Activated CD4-positive, alpha-beta T cell treated with anti-CD3 and anti-CD28 coated beads, Interleukin-10, Interleukin-2, amounts not matched to agents 100 ng/mL and 50 ng/mL, durations not matched to agents 16 hours and 8 hours (primary cell): ENCODE measurements at regions not wholly inside any gene's neighbourhood (a gene's known extent, or its start where the extent isn't known, plus 50 kb on each side); places are given as distances from the start of the nearest gene placed in this dataset.

Source experiments
- DNase-seq: peaks from one replicate; pipeline ENCODE4 v3.0.0-alpha.2; 2020

DNA sequence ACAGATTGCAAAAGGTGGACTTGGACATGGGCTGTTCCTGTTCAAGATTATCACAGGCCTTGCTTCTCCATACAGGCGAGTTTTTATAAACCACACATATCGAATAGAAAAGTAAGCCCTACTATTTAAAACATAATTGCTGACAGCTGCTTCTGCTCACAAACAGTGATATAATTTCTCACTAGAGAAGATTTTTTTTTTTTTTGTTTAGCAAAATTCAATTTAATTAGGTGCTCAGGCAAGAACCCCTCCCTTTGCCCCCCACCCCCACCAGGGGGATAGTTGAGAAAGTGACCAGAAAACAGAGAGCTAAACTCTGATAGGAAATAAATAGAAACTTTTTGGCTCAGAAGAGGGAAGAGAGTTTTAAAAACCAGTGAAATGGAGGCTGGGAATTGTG is 132.8 kb upstream of the CRY1 start:
- DNase-seq, result no peak

GRCh38 chr12:107228076-107228475 is 134.7 kb upstream of the CRY1 start:
- DNase-seq, result no peak

DNA sequence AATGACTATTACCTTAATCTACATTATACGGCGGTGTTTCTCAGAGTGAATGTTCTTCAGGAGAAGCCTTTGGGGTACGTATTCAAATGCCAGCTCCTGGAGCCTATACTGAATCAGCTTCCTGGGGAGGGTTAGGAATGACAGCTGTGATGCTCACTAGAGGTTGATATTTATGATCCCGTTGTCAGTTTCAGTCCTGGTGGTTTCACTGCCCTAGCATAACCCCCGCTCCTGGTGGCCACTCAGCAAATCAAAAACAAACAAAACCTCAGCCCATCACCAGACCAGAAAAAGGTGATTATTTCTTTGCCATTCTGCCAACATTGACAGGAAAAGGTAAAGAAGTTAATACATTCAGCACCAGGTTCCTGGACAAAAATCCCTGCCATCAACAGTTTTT is 136.5 kb upstream of the CRY1 start:
- no peak for DNase-seq

GRCh38 chr12:107231303-107231702 is 138.0 kb upstream of the CRY1 start:
- no peak for DNase-seq

GRCh38 chr12:107233551-107233950 is 140.2 kb upstream of the CRY1 start:
- no peak for DNase-seq

DNA sequence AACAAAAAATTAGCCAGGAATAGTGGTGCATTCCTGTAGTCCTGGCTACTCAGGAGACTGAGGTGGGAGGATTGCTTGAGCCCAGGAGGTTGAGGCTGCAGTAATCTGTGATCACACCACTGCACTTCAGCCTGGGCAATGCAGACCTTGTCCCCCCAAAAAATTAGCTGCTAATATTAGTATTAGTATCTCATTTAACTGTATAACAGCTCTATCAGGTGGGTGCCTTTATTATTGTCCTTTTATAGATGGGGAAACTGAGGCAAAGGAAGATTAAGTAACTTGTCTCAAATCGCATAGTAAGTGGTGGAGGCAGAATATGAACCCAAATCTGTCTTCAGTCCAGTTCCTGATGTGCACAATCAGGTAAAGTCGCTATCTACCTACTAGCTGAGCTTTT is 142.3 kb upstream of the CRY1 start:
- DNase-seq, result no peak

DNA sequence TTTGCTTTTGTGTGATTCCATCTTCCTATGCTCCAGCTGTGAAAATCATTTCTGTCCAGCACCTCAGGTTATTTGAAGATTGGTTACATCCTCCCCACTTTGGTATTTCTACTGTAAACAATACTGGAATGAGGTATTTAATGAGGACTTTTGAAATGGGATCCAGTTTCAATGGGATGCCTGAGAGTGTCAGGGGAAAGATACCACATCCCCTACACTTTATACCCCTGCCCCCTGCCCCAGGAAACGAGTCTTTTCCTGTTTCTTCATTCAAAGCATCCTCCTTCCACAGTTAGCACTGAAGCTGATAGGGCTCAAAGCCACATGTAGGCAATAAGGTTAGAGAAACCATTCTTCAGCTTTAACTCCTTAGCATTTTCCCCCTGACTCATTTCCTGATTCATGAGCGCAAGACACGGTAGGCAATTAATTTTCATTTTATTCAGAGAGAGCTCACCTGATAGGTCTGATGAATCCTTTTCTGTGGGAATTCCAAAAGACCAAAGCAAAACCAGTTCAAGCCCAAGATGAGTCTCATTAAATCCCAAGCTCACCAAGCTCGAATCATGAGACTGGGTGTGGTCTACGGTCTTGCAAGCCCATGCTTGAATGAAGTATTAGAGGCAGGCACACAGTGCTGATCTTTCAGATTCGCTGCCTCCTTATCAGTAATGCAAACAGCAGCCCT is 143.6 kb upstream of the CRY1 start:
- DNase-seq, result no peak

GRCh38 chr12:107238296-107238695 is 144.9 kb upstream of the CRY1 start:
- no peak for DNase-seq

DNA sequence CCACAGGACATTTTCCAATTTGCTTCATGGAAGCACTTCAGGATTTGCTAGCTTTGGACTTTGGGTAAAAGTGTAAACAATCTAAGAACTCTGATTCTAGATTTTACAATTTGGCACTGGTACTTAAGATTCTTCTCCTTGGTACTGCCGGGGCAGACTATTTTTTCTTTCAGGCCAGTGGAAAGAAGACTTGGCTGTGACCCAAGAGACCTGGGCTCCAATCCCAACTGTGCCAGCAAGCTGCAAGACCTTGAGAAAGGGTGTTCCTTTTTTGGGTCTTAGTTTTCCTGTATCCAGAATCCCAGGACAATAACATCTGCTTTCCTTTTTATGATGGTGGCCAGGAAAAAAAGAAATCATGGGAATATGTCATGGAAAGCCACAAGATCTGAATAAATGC is 148.1 kb upstream of the CRY1 start:
- no peak for DNase-seq

- DNase-seq, result no peak
Observed at GRCh38 chr12:107242189-107242588, 148.8 kb upstream of the CRY1 start.

DNA sequence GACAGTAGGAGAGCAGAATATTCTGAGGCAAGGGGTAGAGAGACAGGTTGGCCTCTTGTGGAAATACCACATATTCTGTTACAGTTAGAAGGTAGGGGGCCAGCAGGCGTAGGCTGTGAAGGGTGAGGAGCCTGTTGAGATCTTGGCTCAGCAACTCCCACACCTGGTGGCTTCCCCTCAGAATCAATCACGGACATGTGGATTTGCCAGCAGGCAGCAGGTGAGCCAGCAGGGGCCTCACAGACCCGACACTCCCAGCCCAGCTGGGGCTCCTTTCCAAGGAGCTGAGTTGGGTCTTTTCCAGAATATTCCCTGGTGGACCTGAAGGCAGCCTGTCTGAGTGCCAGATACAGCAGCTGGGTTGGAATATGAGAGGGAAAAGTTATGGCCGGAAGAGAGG is 150.0 kb upstream of the CRY1 start:
- no peak for DNase-seq

GRCh38 chr12:107244584-107244983 is 151.2 kb upstream of the CRY1 start:
- DNase-seq, result no peak

DNA sequence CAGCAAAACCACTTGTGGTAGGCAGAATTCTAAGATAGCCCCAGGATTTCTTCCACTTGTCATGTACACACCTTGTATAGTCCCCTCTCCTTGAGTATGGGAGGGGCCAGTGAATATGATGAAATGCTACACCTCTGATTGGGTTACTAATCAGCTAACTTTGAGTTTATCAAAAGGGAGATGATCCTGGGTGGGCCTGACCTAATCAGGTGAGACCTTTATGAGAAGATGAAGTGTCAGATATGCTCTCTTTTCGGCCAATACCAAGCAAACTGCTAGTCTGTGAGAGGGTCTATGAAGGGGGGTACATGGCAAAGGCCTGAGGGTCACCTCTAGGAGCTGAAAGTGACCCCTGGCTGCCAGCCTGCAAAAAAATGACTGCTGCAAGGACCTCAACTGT is 154.3 kb upstream of the CRY1 start:
- no peak for DNase-seq

GRCh38 chr12:107248187-107248586 is 154.8 kb upstream of the CRY1 start:
- no peak for DNase-seq

DNA sequence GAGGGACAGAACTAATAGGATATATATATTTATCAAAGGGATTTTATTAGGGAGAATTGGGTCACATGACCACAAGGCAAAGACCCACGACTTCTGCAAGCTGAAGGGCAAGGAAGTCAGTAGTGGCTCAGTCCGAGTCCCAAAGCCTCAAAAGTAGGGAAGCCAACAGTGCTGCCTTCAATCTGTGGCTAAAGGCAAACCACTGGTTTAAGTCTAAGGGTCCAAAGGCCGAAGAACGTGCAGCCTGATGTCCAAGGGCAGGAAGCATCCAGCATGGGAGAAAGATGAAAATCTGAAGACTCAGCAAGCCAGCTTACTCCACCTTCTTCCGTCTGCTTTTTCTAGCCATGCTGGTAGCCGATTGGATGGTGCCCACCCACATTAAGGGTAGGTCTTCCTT is 157.9 kb upstream of the CRY1 start:
- no peak for DNase-seq

DNA sequence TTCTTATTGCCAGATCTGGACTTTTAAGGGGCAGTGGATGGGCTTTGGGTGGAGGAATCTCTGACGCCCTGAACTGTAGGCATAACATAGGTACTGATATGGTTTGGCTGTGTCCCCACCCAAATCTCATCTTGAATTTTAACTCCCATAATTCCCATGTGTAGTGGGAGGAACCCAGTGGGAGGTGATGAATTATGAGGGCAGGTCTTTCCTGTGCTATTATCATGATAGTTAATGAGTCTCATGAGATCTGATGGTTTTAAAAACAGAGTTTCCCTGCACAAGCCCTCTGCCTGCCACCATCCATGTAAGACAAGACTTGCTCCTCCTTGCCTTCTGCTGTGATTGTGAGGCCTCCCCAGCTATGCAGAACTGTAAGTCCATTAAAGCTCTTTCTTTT is 160.0 kb upstream of the CRY1 start:
- DNase-seq, result no peak

DNA sequence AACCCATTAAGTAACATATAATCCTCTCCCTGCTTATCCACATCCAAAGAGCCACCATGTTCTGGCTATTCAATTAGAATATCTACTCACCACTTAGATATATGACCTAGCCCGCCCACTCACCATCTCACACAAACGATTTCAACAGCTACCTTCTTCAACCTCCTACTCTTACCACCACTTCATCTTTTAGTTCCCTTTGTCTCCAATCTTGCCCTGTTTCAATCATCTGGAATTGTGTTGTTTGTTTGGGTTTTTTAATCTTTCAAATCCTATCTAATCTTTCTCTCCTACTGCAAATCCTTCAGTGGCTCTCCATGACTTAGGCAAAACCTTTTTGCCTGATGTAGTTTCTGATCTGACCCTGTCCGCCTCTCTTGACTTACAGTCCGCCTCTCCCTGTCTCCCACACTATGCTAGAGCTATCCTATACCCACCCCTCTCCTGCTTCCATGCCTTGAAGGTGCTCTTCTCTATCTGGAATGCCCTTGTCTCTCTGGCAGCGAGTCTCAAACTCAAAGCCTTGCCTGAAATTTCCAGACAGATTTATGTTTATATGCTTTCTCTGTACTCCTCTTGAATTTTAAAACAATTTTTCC is 161.0 kb upstream of the CRY1 start:
- no peak for DNase-seq

DNA sequence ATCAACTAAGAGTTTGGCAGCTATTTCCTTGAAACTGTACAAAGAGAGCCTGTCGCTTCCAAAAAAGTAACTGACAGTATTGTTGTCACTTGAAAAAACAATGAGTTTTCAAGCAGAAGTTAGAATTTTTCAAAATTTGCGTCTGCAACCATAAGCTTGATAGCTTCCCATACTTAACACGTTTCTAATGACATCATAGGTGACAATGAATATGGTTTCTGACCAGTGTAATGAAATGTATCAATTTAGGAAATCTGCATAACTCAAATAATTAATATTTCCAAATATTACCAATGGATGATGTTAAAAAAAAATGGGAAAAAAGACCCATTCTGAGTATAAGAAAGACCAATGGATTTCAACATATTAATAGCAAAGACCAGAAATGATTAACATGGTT is 165.4 kb upstream of the CRY1 start:
- DNase-seq, result no peak

DNA sequence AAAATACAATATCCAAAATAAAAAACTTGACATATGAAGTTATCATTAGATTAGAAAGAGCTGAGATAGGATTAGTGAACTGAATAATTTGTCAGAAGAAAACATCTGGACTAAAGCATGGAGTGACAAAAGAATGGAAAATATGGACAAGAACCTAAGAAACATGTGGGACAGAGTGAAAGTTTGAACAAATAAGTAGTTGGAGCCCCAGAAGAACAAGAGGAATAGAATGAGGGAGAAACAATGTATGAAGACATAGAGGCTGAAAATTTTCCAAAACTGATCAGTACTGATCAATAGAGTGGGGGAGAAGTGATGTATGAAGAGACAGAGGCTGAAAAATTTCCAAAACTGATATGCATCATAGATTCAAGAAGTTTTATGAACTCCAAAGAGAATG is 170.6 kb upstream of the CRY1 start:
- no peak for DNase-seq

DNA sequence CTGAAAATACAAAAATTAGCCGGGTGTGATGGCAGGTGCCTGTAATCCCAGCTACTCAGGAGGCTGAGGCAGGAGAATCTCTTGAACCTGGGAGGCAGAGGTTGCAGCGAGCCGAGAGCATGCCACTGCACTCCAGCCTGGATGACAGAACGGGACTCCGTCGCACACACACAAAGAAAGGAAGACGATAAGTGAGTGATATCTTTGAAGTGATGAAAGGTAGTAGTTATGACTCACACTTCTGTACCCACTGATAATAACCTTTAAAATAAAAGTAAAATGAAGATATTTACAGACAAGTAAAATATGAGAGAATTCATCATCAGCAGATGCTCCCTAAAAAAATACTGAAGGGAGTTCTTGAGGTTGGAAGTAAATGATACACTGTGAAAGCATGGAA is 171.3 kb upstream of the CRY1 start:
- no peak for DNase-seq

GRCh38 chr12:107267604-107268003 is 174.3 kb upstream of the CRY1 start:
- DNase-seq, result no peak

DNA sequence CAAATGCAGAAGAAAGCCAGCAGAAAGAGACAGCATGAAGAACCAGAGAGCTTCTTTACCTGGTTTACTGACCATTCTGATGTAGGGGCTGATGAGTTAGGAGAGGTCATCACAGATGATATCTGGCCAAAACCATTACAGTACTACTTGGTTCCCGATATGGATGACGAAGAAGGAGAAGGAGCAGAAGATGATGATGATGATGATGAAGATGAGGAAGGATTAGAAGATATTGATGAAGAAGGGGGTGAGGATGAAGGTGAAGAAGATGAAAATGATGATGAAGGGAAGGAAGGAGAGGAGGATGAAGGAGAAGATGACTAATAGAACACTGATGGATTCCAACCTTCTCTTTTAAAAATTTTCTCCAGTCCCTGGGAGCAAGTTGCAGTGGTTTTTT is 178.2 kb upstream of the CRY1 start:
- no peak for DNase-seq

- DNase-seq, result no peak
Observed at GRCh38 chr12:107275530-107275929, 182.2 kb upstream of the CRY1 start.

- no peak for DNase-seq
Observed at GRCh38 chr12:107277855-107278254, 184.5 kb upstream of the CRY1 start.

GRCh38 chr12:107282628-107283027 is 189.3 kb upstream of the CRY1 start:
- no peak for DNase-seq
